ENCODE measurements at regions not wholly inside any gene's neighbourhood (a gene's known extent, or its start where the extent isn't known, plus 50 kb on each side); places are given as distances from the start of the nearest gene placed in this dataset.

- peaks cover 0 to 4% (median 2%) of the 10 kb centered on the region in 3 donors for H3K27me3 Mint-ChIP-seq (ENCODE audit: low read depth in 3 of 3)
- H3K36me3 Mint-ChIP-seq: no peaks in the 10 kb centered on the region
- H3K4me1 Mint-ChIP-seq: no peaks in the 10 kb centered on the region
- no peak overlapping the region for H3K27ac Mint-ChIP-seq
- H3K9me3 Mint-ChIP-seq: no peaks in the 10 kb centered on the region
- no peak overlapping the region for H3K4me3 Mint-ChIP-seq
- no peak for DNase-seq
Measured at GRCh38 chr20:39298571-39299506, 336.7 kb downstream of the DHX35 start.

- no peaks in the 10 kb centered on the region for H3K9me3 Mint-ChIP-seq
- no peak for DNase-seq
- no peaks in the 10 kb centered on the region for H3K36me3 Mint-ChIP-seq
- H3K4me3 Mint-ChIP-seq: no peak overlapping the region
- no peak overlapping the region for H3K27ac Mint-ChIP-seq
- H3K27me3 Mint-ChIP-seq (ENCODE audit: low read depth in 3 of 3): peaks cover 0 to 4% (median 2%) of the 10 kb centered on the region in 3 donors
- H3K4me1 Mint-ChIP-seq: no peaks in the 10 kb centered on the region
Measured at GRCh38 chr20:39298121-39298520, 336.0 kb downstream of the DHX35 start.

DNA sequence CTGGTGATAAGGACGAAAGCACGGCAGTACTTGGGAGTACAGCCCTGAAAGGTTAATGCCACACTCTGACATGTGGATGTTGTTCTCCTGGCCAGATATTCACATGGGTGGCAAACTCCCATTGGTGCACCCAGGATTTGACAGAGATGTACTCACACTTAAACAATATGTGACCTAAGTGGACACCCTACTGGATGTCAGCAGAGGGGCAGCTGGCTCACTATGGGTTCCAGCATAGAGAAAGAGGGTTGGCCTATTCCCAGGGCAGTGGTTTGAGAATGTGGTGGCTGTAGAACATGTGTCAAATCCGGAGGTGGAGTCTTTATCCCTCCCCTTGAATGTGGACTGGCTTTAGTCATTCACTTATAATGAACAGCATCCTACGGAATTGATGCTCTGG lies 333.2 kb downstream of the DHX35 start:
- Mint-ChIP-seq H3K4me1 (no peaks in the 10 kb centered on the region), H3K27ac (no peak overlapping the region), H3K36me3 (no peaks in the 10 kb centered on the region)

GRCh38 chr20:39294137-39294725 lies 332.1 kb downstream of the DHX35 start:
- peaks cover 0 to 2% (median 0%) of the 10 kb centered on the region in 6 donors for H3K9me3 Mint-ChIP-seq
- H3K27me3 Mint-ChIP-seq (ENCODE audit: low read depth in 3 of 3): peaks cover 0 to 4% (median 2%) of the 10 kb centered on the region in 3 donors
- no peak overlapping the region for H3K4me3 Mint-ChIP-seq
- DNase-seq: no peak
- no peaks in the 10 kb centered on the region for H3K36me3 Mint-ChIP-seq
- no peak overlapping the region for H3K27ac Mint-ChIP-seq
- no peaks in the 10 kb centered on the region for H3K4me1 Mint-ChIP-seq

More for the DNA sequence above, 333.2 kb downstream of the DHX35 start:
- Mint-ChIP-seq H3K4me3 (no peak overlapping the region), H3K27me3 (ENCODE audit: low read depth in 3 of 3) (peaks cover 0 to 6% (median 2%) of the 10 kb centered on the region in 3 donors), H3K9me3 (peaks cover 0 to 2% (median 0%) of the 10 kb centered on the region in 6 donors)
- DNase-seq: no peak

GRCh38 chr20:39292193-39292736 lies 330.1 kb downstream of the DHX35 start:
- Mint-ChIP-seq H3K27me3 (ENCODE audit: low read depth in 3 of 3) (peaks cover 2 to 3% (median 2%) of the 10 kb centered on the region in 3 donors), H3K27ac (no peak overlapping the region), H3K36me3 (no peaks in the 10 kb centered on the region), H3K4me3 (no peak overlapping the region), H3K4me1 (no peaks in the 10 kb centered on the region), H3K9me3 (peaks cover 0 to 2% (median 0%) of the 10 kb centered on the region in 6 donors)
- no peak for DNase-seq

- Mint-ChIP-seq H3K27ac (no peak overlapping the region), H3K4me1 (no peaks in the 10 kb centered on the region), H3K36me3 (peaks cover 0 to 3% (median 0%) of the 10 kb centered on the region in 3 donors), H3K4me3 (no peak overlapping the region), H3K9me3 (peaks cover 0 to 3% (median 0%) of the 10 kb centered on the region in 6 donors), H3K27me3 (ENCODE audit: low read depth in 3 of 3) (peaks cover 2 to 4% (median 3%) of the 10 kb centered on the region in 3 donors)
- no peak for DNase-seq
Measured at GRCh38 chr20:39291301-39291700, 329.2 kb downstream of the DHX35 start.

DNA sequence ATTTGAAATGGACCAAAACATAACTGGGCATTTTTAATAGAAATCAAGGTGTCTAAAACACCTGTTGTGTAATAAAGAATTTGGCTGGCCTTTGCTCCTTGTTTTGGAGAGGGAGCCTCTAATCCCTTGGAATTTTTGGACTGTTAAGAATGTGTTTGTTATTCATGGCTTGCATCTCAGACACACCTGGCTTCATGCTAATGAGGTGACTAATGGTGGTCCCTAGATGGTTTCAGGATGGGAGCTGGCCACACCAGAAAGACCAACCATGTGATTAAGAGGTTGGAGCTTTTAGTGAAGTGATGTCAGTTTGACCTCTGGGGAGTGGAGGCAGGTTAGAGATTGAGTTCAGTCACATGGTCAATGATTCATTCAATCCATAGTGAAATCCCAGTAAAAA lies 328.4 kb downstream of the DHX35 start:
- Mint-ChIP-seq H3K4me3 (no peak overlapping the region), H3K9me3 (peaks cover 0 to 3% (median 0%) of the 10 kb centered on the region in 6 donors), H3K36me3 (peaks cover 0 to 3% (median 0%) of the 10 kb centered on the region in 3 donors), H3K27me3 (ENCODE audit: low read depth in 3 of 3) (peaks cover 2 to 4% (median 3%) of the 10 kb centered on the region in 3 donors), H3K27ac (no peak overlapping the region), H3K4me1 (no peaks in the 10 kb centered on the region)
- DNase-seq: no peak

GRCh38 chr20:39289831-39290230 lies 327.7 kb downstream of the DHX35 start:
- Mint-ChIP-seq H3K4me3 (no peak overlapping the region), H3K27ac (no peak overlapping the region), H3K27me3 (ENCODE audit: low read depth in 3 of 3) (peaks cover 2 to 4% (median 3%) of the 10 kb centered on the region in 3 donors), H3K9me3 (peaks cover 0 to 3% (median 0%) of the 10 kb centered on the region in 6 donors), H3K4me1 (no peaks in the 10 kb centered on the region), H3K36me3 (peaks cover 0 to 3% (median 0%) of the 10 kb centered on the region in 3 donors)
- DNase-seq: no peak

DNA sequence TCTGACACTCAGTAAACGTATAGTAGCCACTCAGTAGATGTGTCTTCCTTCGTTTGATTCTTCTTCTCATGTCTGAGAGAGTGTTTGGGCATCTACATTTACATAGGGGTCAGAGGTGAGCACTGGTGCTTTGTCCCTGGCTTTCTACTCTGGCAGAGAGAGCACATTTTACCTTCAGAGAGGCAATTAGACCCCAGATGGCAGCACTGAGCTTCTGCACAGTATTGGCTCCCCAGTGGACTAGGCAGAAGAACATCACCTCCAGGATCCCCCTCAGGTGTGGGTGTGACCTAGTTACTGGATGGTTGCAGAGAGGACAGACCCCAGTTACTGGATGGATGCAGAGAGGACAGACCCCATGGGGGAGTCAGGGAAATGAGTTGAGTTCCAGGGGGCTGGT lies 327.2 kb downstream of the DHX35 start:
- no peak overlapping the region for H3K4me3 Mint-ChIP-seq
- no peak for DNase-seq
- H3K27ac Mint-ChIP-seq: no peak overlapping the region
- no peaks in the 10 kb centered on the region for H3K4me1 Mint-ChIP-seq
- peaks cover 1 to 4% (median 2%) of the 10 kb centered on the region in 3 donors for H3K27me3 Mint-ChIP-seq (ENCODE audit: low read depth in 3 of 3)
- peaks cover 0 to 3% (median 0%) of the 10 kb centered on the region in 3 donors for H3K36me3 Mint-ChIP-seq
- peaks cover 0 to 3% (median 0%) of the 10 kb centered on the region in 6 donors for H3K9me3 Mint-ChIP-seq

GRCh38 chr20:39283464-39283863 lies 321.3 kb downstream of the DHX35 start:
- H3K4me3 Mint-ChIP-seq: no peak overlapping the region
- no peak overlapping the region for H3K27ac Mint-ChIP-seq
- H3K9me3 Mint-ChIP-seq: peaks cover 0 to 2% (median 0%) of the 10 kb centered on the region in 6 donors
- H3K36me3 Mint-ChIP-seq: peaks cover 0 to 3% (median 0%) of the 10 kb centered on the region in 3 donors
- H3K4me1 Mint-ChIP-seq: no peaks in the 10 kb centered on the region
- DNase-seq: no peak
- H3K27me3 Mint-ChIP-seq (ENCODE audit: low read depth in 3 of 3): peaks cover 0 to 2% (median 0%) of the 10 kb centered on the region in 3 donors

GRCh38 chr20:39282619-39283092 lies 320.5 kb downstream of the DHX35 start:
- Mint-ChIP-seq H3K36me3 (peaks cover 0 to 3% (median 0%) of the 10 kb centered on the region in 3 donors), H3K9me3 (peaks cover 0 to 2% (median 0%) of the 10 kb centered on the region in 6 donors), H3K27me3 (ENCODE audit: low read depth in 3 of 3) (peaks cover 0 to 2% (median 0%) of the 10 kb centered on the region in 3 donors), H3K4me1 (no peaks in the 10 kb centered on the region), H3K27ac (no peak overlapping the region), H3K4me3 (no peak overlapping the region)
- DNase-seq: no peak

GRCh38 chr20:39280875-39281274 lies 318.7 kb downstream of the DHX35 start:
- H3K4me1 Mint-ChIP-seq: no peaks in the 10 kb centered on the region
- DNase-seq: no peak
- H3K9me3 Mint-ChIP-seq: peaks cover 0 to 4% (median under 1%) of the 10 kb centered on the region in 6 donors
- H3K27me3 Mint-ChIP-seq (ENCODE audit: low read depth in 3 of 3): no peaks in the 10 kb centered on the region
- H3K4me3 Mint-ChIP-seq: no peak overlapping the region
- no peak overlapping the region for H3K27ac Mint-ChIP-seq
- H3K36me3 Mint-ChIP-seq: peaks cover 0 to 7% (median 0%) of the 10 kb centered on the region in 3 donors

DNA sequence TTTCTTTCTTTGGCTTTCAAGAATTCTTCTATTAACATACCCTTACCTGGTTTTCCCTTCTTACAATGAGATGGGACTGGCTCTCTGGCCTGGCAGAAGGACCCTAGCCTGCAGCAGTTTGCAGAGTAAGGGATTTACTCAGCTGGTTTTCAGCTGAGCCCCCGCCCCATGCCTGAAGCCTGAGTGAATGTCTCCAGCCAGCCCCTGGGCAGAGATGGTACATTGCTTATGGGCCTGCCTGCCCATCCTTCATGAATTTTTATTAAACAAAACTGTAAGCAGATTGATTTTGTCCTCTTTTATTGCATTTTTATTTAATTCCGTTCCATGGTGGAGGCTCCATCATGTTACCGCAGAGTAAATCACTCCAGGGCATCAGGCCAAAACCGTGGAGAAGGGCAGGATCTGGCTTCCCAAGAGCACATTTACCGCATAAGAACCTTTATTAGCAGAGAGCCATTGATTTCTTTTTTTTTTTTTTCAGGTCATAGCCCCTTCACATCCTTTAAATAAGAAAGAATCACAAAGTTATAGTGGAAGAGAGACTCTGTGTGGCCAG lies 316.2 kb downstream of the DHX35 start:
- DNase-seq: no peak
- H3K36me3 Mint-ChIP-seq: peaks cover 0 to 12% (median 0%) of the 10 kb centered on the region in 3 donors

More for the DNA sequence above, 316.2 kb downstream of the DHX35 start:
- no peak overlapping the region for H3K27ac Mint-ChIP-seq
- peaks cover 0 to 5% (median 2%) of the 10 kb centered on the region in 6 donors for H3K9me3 Mint-ChIP-seq
- peaks cover 0 to 5% (median 0%) of the 10 kb centered on the region in 3 donors for H3K27me3 Mint-ChIP-seq (ENCODE audit: low read depth in 3 of 3)
- no peaks in the 10 kb centered on the region for H3K4me1 Mint-ChIP-seq
- H3K4me3 Mint-ChIP-seq: no peak overlapping the region
